KG1 (cell line): ENCODE measurements at regions not wholly inside any gene's neighbourhood (a gene's known extent, or its start where the extent isn't known, plus 50 kb on each side); places are given as distances from the start of the nearest gene placed in this dataset.

Experiments
- DNase-seq: peaks from one replicate; lab custom pipeline; 2025; lab: John Stamatoyannopoulos, UW

- no peak for DNase-seq
Measured at GRCh38 chr6:166842607-166843006, 113.7 kb downstream of the RNASET2 start.

GRCh38 chr6:166841216-166841615, 115.1 kb downstream of the RNASET2 start:
- no peak for DNase-seq

DNA sequence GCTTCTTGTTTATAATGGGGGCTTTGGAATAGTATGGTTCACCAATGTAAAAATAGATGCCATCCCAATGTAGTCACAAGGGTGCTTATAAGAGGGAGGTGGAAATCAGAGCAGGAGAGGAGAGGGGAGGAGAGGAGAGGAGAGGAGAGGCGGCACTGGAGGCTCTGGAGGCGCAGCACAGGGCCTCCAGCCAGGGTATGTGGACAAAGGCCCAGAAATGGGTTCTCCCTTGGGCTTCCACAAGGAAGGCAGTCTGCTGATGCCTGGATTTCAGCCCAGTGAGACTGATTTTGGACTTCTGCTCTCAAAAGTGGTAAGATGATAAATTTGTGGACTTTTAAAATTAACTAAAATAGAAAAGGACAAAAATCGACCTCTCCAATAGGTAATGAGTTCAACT, 116.8 kb downstream of the RNASET2 start:
- no peak for DNase-seq

DNA sequence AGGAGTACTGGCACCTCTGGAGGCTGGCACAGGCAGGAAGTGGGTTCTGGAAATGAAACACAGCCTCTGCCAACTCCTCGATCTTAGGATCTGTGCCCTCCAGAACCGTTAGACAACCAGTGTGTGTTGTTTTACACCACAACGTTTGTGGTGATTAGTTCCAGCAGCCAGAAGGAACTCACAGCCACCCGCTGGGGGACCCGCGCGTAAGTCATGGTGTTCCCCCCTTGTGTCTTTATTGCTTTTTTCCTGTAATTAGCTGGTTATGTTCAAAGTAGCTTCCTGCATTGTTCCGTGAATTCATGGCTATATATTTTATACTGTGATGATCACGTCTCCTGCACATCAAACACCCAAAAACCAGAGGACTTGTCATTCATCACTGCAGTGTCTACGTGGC, 117.4 kb downstream of the RNASET2 start:
- no peak for DNase-seq

- no peak for DNase-seq
Measured at GRCh38 chr6:166836785-166837718, 119.3 kb downstream of the RNASET2 start.

GRCh38 chr6:166834049-166834448, 122.3 kb downstream of the RNASET2 start:
- no peak for DNase-seq

GRCh38 chr6:166830891-166831363, 125.4 kb downstream of the RNASET2 start:
- no peak for DNase-seq

DNA sequence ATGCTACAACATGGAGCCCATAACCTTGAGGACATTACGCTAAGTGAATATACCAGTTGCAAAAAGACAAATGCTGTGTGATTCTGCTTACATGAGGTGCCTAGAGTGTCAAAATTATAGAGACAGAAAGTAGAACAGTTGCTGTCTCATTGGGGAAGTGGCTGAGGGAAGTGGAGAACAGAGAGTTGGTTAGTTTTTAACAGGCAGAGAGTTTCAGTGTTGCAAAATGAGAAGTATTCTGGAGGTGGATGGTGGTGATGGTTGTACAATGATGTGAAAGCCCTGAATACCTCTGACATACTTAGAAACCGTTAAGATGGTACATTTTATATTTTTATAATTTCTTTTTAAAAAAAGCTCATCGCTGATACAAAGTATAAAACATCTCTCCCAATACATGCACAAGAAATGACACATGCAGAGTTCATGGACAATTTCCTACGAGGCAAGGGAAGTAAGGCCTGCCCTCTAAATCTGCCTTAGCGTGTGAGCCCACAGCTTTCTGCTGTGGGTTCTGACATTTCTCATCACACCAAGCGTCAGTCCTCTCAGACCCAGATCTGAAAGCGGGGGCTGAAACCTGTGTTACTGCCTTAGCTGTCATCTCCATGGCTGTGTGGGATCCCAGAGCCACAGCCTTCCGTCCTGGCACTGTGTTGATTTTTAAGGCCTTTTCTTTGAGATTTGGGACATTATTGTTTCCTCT, 126.0 kb downstream of the RNASET2 start:
- no peak for DNase-seq

GRCh38 chr6:166826264-166826663, 130.1 kb downstream of the RNASET2 start:
- no peak for DNase-seq

- no peak for DNase-seq
Measured at GRCh38 chr6:166825553-166826145, 130.7 kb downstream of the RNASET2 start.

- DNase-seq = no peak
Measured at GRCh38 chr6:166824880-166825250, 131.5 kb downstream of the RNASET2 start.

DNA sequence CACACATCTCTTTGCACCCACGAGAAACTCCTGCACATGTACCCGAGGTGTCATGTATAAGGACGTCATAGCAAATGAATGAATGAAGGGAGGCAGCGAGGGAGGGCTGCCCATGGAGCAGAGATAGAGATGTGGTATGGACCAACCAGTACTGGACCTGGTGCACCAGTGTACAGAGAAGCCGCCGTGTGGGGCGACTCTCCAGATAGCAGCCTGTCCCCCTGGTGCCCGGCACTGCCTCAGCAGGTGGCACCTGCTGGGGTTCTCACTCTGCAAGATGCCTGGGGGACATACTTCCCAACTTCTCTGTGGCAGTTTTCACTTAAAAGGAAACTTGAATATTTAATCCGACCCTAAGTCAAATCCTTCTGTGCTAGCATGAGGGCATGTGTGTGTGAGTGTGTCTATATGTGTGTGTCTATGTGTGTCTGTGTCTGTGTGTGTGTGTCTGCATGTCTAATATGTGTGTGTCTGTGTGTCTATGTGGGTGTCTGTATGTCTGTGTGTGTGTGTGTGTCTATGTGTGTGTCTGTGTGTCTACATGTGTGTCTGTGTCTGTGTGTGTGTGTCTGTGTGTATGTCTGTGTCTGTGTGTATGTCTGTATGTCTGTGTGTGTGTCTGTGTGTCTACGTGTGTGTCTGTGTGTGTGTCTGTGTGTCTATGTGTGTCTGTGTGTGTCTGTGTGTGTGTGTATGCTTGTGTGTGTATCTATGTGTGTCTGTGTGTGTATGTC, 132.0 kb downstream of the RNASET2 start:
- DNase-seq = no peak

GRCh38 chr6:166822609-166823008, 133.7 kb downstream of the RNASET2 start:
- no peak for DNase-seq

DNA sequence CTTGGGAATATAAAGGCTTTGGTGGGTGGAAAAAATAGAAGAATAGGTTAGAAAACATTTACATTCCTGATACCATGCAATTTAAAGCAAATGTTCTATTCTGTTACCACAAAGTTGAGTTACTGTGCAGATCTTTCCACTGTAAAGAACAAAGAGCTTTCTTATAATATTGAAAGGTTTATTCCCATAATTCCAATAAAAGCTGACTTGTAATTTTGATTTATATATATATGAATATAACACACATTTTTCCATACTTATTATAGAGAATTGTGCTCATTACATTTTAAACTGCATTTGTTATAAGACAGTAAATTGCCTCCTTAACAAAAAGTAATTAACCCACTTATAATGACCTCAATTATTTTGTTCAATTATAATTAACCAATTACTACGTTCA, 135.9 kb downstream of the RNASET2 start:
- DNase-seq = no peak

- DNase-seq = no peak
Measured at GRCh38 chr6:166820070-166820469, 136.3 kb downstream of the RNASET2 start.

- DNase-seq = no peak
Measured at GRCh38 chr6:166815629-166816028, 140.7 kb downstream of the RNASET2 start.

GRCh38 chr6:166814390-166814789, 142.0 kb downstream of the RNASET2 start:
- DNase-seq = no peak

GRCh38 chr6:166813461-166813860, 142.9 kb downstream of the RNASET2 start:
- no peak for DNase-seq

DNA sequence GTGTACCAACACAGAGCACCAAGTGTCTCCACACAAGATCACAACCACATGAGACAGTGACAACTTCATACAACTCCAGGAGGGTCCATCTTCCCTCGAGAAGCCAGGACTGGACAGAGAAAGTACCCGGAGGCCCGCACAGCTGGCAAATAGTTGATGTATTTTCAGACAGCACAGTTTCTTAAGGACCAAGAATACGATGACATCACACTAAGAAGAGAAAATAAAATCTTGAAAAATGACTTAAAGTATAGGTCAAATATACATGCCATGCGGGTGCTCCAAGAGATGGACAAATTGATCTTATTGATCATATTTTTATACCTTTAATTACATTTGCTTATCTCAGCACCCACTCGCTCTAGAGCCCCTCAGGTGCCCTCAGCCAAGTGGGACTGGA, 145.5 kb downstream of the RNASET2 start:
- DNase-seq = no peak

DNA sequence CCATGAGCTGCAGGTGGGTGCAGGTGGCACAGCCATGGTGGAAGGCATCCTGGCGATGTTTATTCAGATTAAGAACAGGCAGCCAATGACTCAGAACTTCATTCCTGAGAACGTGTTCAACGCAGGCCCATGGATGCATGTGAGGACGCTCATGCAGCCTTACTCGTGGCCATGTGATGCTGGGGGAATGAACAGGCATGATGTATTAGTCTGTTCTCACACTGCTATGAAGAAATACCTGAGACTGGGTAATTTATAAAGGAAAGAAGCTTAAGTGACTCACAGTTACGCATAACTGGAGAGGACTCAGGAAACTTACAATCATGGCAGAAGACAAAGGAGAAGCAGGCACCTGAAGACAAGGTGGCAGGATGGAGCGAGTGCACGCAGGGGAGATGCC, 146.6 kb downstream of the RNASET2 start:
- DNase-seq = no peak

- DNase-seq = no peak
Measured at GRCh38 chr6:166806962-166807757, 149.2 kb downstream of the RNASET2 start.
